ENCODE measurements at regions not wholly inside any gene's neighbourhood (a gene's known extent, or its start where the extent isn't known, plus 50 kb on each side); places are given as distances from the start of the nearest gene placed in this dataset.

DNA sequence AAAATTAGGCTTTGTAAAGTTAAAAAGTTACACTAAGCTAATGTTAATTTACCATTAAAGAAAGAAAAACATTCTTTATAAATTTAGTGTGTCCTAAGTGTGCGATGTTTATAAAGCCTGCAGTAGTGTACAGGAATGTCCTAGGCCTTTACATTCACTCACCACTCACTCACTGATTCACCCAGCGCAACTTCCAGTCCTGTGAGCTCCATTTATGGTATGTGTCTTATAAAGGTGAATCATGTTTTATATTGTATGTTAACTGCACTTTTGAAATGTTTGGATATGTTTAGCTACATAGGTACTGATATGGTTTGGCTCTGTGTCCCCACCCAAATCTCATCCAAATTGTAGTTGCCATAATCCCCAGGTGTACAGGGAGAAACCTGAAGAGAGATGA lies 549.7 kb upstream of the EPHA6 start:
- no peak overlapping the region for H3K27ac ChIP-seq
- H3K9me3 ChIP-seq, result no peaks in the 10 kb centered on the region
- DNase-seq (no peak), ATAC-seq (no peak)
- no peaks in the 10 kb centered on the region for H3K27me3 ChIP-seq
- no peak overlapping the region for H3K4me3 ChIP-seq
- TF ChIP-seq CTCF (IDR thresholded peaks at IDR 0.05), result no peak
- H3K4me1 ChIP-seq, result no peaks in the 10 kb centered on the region
- intact Hi-C loops (cut with DNase I), result no loop called here
- H3K36me3 ChIP-seq, result no peaks in the 10 kb centered on the region

- ATAC-seq (no peak), DNase-seq (no peak)
- H3K9me3 ChIP-seq, result no peaks in the 10 kb centered on the region
Measured at GRCh38 chr3:96266395-96267190, 547.8 kb upstream of the EPHA6 start.

GRCh38 chr3:96267577-96267976 lies 546.8 kb upstream of the EPHA6 start:
- intact Hi-C loops (cut with DNase I), result no loop called here
- Histone ChIP-seq H3K36me3 (no peaks in the 10 kb centered on the region), H3K27me3 (no peaks in the 10 kb centered on the region), H3K4me3 (no peak overlapping the region), H3K9me3 (no peaks in the 10 kb centered on the region), H3K27ac (no peak overlapping the region), H3K4me1 (no peaks in the 10 kb centered on the region)
- no peak for TF ChIP-seq CTCF (IDR thresholded peaks at IDR 0.05)
- ATAC-seq (no peak), DNase-seq (no peak)

More at GRCh38 chr3:96266395-96267190, 547.8 kb upstream of the EPHA6 start:
- no peaks in the 10 kb centered on the region for H3K27me3 ChIP-seq
- H3K4me3 ChIP-seq, result no peak overlapping the region
- TF ChIP-seq CTCF (IDR thresholded peaks at IDR 0.05), result no peak
- H3K27ac ChIP-seq, result no peak overlapping the region
- no peaks in the 10 kb centered on the region for H3K4me1 ChIP-seq
- no peaks in the 10 kb centered on the region for H3K36me3 ChIP-seq
- intact Hi-C loops (cut with DNase I), result no loop called here

GRCh38 chr3:96294143-96294542 lies 520.3 kb upstream of the EPHA6 start:
- DNase-seq, result no peak
- Histone ChIP-seq H3K36me3 (no peaks in the 10 kb centered on the region), H3K4me3 (no peak overlapping the region), H3K4me1 (no peaks in the 10 kb centered on the region), H3K9me3 (no peaks in the 10 kb centered on the region), H3K27me3 (no peaks in the 10 kb centered on the region), H3K27ac (no peak overlapping the region)
- ATAC-seq, result no peak
- intact Hi-C loops (cut with DNase I), result no loop called here
- TF ChIP-seq CTCF (IDR thresholded peaks at IDR 0.05), result no peak

GRCh38 chr3:96300743-96301142 lies 513.7 kb upstream of the EPHA6 start:
- ATAC-seq (no peak), DNase-seq (no peak)
- Histone ChIP-seq H3K4me3 (no peak overlapping the region), H3K27ac (no peak overlapping the region), H3K36me3 (no peaks in the 10 kb centered on the region), H3K9me3 (no peaks in the 10 kb centered on the region), H3K27me3 (no peaks in the 10 kb centered on the region), H3K4me1 (no peaks in the 10 kb centered on the region)
- intact Hi-C loops (cut with DNase I), result no loop called here
- no peak for TF ChIP-seq CTCF (IDR thresholded peaks at IDR 0.05)
